CD8-positive, alpha-beta memory T cell (primary cell): ENCODE measurements at regions not wholly inside any gene's neighbourhood (a gene's known extent, or its start where the extent isn't known, plus 50 kb on each side); places are given as distances from the start of the nearest gene placed in this dataset.

Experiments used
- CTCF ChIA-PET: fragments of 350-600 bp; sonication (Branson Sonifier 250); formaldehyde crosslinking; loops from one replicate; lab custom pipeline; 2021; ENCODE audit warnings: antibody characterized with exemption; lab: Charles Lee
- POLR2A ChIA-PET: fragments of 350-600 bp; sonication (Branson Sonifier 250); formaldehyde crosslinking; loops from one replicate; lab custom pipeline; 2021; ENCODE audit warnings: antibody characterized with exemption; lab: Charles Lee
- DNase-seq, 5 donors: peaks; one replicate each; pipeline versions ENCODE4 v3.0.0 to v3.0.0-alpha.2; 2020 to 2022; ENCODE audit warnings: mixed read lengths in 1 of 5
- H3K27ac ChIP-seq: one replicate; pipeline ENCODE4 v1.7.0; 2013; ENCODE audit warnings: low read depth, mild to moderate bottlenecking, low read length, moderate library complexity
- H3K27me3 ChIP-seq: 2 replicates; pipeline ENCODE4 v1.7.0; 2013; ENCODE audit warnings: low read length, mild to moderate bottlenecking; ENCODE audit not compliant: insufficient read depth, poor library complexity, severe bottlenecking
- H3K36me3 ChIP-seq: 2 replicates; pipeline ENCODE4 v1.7.0; 2013; ENCODE audit warnings: mild to moderate bottlenecking, low read length, moderate library complexity; ENCODE audit not compliant: insufficient read depth
- H3K4me1 ChIP-seq: 2 replicates; pipeline ENCODE4 v1.7.0; 2013; ENCODE audit warnings: mild to moderate bottlenecking, low read length, moderate library complexity; ENCODE audit not compliant: insufficient read depth
- H3K4me3 ChIP-seq: 2 replicates; pipeline ENCODE4 v1.7.0; 2013; ENCODE audit warnings: mild to moderate bottlenecking, low read length
- H3K9me3 ChIP-seq: 2 replicates; pipeline ENCODE4 v1.7.0; 2013; ENCODE audit warnings: mild to moderate bottlenecking, low read length
- H3K27ac Mint-ChIP-seq, 8 donors: one replicate each; pipeline ENCODE4 v1.8.0; 2020 to 2021; ENCODE audit warnings: mixed read lengths in 8 of 8, mild to moderate bottlenecking in 6 of 8, inconsistent platforms in 3 of 8, moderate library complexity in 3 of 8
- H3K27me3 Mint-ChIP-seq, 2 donors: one replicate each; pipeline ENCODE4 v1.8.0; 2020 to 2021; ENCODE audit warnings: mixed read lengths in 2 of 2, mild to moderate bottlenecking in 1 of 2, moderate library complexity in 1 of 2
- H3K36me3 Mint-ChIP-seq, 3 donors: one replicate each; pipeline ENCODE4 v1.8.0; 2020 to 2021; ENCODE audit warnings: mixed read lengths in 3 of 3, inconsistent platforms in 1 of 3, mild to moderate bottlenecking in 1 of 3
- H3K4me1 Mint-ChIP-seq, 3 donors: one replicate each; pipeline ENCODE4 v1.8.0; 2020 to 2021; ENCODE audit warnings: mixed read lengths in 3 of 3, inconsistent platforms in 1 of 3, mild to moderate bottlenecking in 1 of 3
- H3K4me3 Mint-ChIP-seq, 7 donors: one replicate each; pipeline ENCODE4 v1.8.0; 2020 to 2021; ENCODE audit warnings: mixed read lengths in 7 of 7, mild to moderate bottlenecking in 6 of 7, moderate library complexity in 4 of 7, inconsistent platforms in 2 of 7
- H3K9me3 Mint-ChIP-seq, 5 donors: one replicate each; pipeline ENCODE4 v1.8.0; 2020 to 2022; ENCODE audit warnings: mixed read lengths in 5 of 5, mild to moderate bottlenecking in 3 of 5, moderate library complexity in 2 of 5, inconsistent platforms in 1 of 5

DNA sequence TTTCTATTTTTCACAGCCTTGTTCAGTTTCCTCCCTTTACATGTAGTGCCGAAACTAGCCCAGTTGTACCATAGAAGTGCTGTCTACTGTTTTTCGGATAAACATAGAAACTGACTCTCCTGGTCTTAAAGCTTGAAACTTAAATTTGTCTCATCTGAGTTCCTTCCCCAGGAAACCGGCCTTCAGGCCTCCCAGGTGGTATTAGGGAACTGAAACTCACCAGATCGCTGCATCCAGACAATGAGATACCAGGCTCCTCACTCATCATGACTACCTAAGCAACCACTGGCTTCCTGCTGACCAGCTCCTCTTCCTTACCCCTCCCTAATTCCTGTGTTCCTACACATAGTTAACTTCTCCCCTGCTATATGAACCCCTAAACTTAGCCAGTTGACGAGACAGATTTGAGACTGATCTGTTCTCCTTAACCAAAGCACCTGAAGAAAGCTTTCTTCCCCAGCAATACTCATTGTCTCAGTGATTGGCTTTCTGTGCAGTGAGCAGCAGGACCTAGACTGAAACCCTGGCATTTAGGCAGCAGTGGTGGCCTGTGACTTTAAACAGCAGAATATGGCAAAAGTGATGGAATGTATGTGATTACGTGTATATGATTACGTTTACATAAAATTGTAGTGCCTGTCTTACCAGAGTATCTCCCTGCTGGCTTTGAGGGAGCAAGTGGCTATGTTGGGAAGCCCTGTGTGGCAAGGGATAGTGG lies 959.1 kb upstream of the LCORL start:
- Mint-ChIP-seq H3K4me1 (no peaks in the 10 kb centered on the region), H3K4me3 (no peak overlapping the region), H3K27me3 (no peaks in the 10 kb centered on the region), H3K36me3 (no peaks in the 10 kb centered on the region), H3K27ac (no peak overlapping the region), H3K9me3 (peaks cover 0 to 14% (median 10%) of the 10 kb centered on the region in 5 donors)
- Histone ChIP-seq H3K27me3 (no peaks in the 10 kb centered on the region), H3K36me3 (no peaks in the 10 kb centered on the region), H3K27ac (no peak overlapping the region), H3K9me3 (no peaks in the 10 kb centered on the region), H3K4me3 (no peak overlapping the region), H3K4me1 (no peaks in the 10 kb centered on the region)
- ChIA-PET CTCF (no interaction called here), POLR2A (no interaction called here)
- DNase-seq: no peak

DNA sequence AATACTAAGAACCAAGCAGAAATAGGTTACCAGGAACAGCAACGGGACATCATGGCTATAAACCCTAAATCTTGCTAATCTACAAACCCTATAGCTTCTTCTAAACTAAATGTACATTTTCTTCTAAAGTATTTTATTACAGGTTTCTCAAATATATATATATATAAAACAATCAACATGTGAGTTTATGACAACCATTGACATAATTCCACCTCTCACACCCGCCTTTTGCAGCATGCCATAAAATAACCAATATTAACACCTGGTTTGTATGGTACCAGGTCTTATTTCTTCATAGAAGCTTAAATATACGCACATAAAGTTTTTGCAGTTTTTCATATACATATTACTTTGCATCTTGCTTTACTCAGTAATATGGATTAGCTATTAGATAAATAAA lies 955.3 kb upstream of the LCORL start:
- Histone ChIP-seq H3K27me3 (no peaks in the 10 kb centered on the region), H3K4me1 (no peaks in the 10 kb centered on the region), H3K4me3 (no peak overlapping the region), H3K36me3 (no peaks in the 10 kb centered on the region), H3K9me3 (no peaks in the 10 kb centered on the region), H3K27ac (no peak overlapping the region)
- ChIA-PET POLR2A (no interaction called here), CTCF (no interaction called here)
- no peaks in the 10 kb centered on the region for H3K4me1 Mint-ChIP-seq
- no peak for DNase-seq
- H3K36me3 Mint-ChIP-seq: no peaks in the 10 kb centered on the region
- H3K27ac Mint-ChIP-seq: no peak overlapping the region
- H3K9me3 Mint-ChIP-seq: peaks cover 2 to 23% (median 8%) of the 10 kb centered on the region in 5 donors
- no peak overlapping the region for H3K4me3 Mint-ChIP-seq
- H3K27me3 Mint-ChIP-seq: no peaks in the 10 kb centered on the region

DNA sequence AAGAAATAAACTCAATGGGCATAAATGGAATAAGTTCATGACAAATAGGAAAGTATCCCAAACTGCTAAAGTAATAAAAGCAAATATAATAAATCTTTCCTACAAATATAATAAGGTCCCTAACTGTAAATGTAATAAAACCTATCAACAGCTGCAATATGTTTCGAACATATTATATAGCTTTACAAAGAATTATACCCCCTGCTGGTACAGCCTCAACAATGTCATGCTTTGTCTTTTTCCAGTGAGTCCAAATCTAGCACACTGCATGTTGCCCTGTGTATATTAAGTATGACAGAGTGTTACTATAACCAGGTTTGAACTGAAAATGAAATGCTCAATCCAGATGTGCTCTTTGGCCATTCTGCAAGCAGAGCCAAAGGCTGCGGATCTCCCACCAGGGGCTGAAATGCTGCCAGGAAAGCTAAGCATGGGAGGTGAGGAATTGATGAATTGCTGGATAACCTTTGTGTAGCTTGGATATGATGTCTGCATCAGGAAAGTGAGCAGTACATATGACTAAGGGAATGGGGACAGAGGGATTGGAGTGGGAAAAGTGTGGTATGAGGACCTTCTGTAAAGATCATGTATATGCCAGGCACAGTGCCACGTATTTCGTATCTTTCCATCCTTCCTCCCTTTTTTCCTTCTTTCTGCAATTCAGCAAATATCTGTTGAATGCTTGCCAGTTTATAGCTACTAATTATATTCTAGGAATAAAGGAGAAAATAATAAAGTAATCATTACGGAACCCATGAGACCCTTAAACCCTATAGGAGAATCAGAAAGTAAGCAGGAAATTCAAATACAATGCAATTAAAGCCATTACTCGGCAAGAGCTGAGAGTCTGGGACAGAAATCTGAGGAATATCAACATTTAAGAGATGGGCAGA lies 954.6 kb upstream of the LCORL start:
- ChIA-PET POLR2A (no interaction called here), CTCF (no interaction called here)
- peaks cover 2 to 25% (median 9%) of the 10 kb centered on the region in 5 donors for H3K9me3 Mint-ChIP-seq
- no peaks in the 10 kb centered on the region for H3K36me3 Mint-ChIP-seq
- H3K27me3 Mint-ChIP-seq: no peaks in the 10 kb centered on the region
- Histone ChIP-seq H3K27ac (no peak overlapping the region), H3K27me3 (no peaks in the 10 kb centered on the region), H3K4me3 (no peak overlapping the region), H3K36me3 (no peaks in the 10 kb centered on the region), H3K4me1 (no peaks in the 10 kb centered on the region), H3K9me3 (no peaks in the 10 kb centered on the region)
- H3K4me3 Mint-ChIP-seq: no peak overlapping the region
- H3K27ac Mint-ChIP-seq: no peak overlapping the region
- no peaks in the 10 kb centered on the region for H3K4me1 Mint-ChIP-seq
- DNase-seq: no peak

DNA sequence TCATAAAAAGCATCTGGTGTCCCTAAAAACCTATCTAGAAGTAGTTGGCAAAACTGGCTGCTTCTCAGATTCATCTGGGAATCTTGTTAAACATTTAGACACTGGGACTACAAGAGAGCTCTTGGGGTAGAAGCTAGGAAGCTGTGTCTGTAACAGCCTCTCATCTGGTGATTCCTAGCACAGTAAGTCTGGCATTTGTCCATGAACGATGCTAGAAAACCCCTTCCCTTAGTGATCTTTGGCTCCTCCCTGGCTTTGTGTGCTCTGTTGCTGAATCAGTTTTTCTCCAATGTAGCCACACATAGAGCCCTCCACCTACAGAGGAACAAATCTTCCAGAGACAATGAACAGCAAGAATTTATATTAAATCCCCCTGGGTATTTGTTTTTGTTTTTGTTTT lies 951.7 kb upstream of the LCORL start:
- H3K9me3 Mint-ChIP-seq: peaks cover 2 to 31% (median 6%) of the 10 kb centered on the region in 5 donors
- ChIA-PET CTCF (no interaction called here), POLR2A (no interaction called here)
- H3K4me1 Mint-ChIP-seq: no peaks in the 10 kb centered on the region
- DNase-seq: no peak
- Histone ChIP-seq H3K27me3 (no peaks in the 10 kb centered on the region), H3K9me3 (no peaks in the 10 kb centered on the region), H3K36me3 (no peaks in the 10 kb centered on the region), H3K27ac (no peak overlapping the region), H3K4me3 (no peak overlapping the region), H3K4me1 (no peaks in the 10 kb centered on the region)
- H3K4me3 Mint-ChIP-seq: no peak overlapping the region
- no peaks in the 10 kb centered on the region for H3K27me3 Mint-ChIP-seq
- no peak overlapping the region for H3K27ac Mint-ChIP-seq
- no peaks in the 10 kb centered on the region for H3K36me3 Mint-ChIP-seq

DNA sequence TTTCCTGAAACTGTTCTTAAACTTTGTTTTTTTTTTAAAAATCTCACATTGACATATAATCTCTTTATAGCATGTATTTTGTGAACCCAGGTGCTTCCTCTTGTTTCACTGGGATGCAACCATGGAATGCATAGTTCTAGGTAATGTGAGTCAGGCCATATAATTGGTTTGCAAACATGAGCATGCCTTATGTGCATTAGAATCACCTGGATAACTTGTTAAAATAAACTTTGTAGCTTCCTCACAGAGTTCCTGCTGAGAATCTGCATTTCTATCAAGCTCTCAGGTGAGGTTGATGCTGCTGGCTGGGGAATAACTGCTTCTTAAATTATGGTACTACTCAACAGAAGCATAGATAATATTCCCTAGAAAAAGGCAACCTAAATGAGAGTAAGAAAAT lies 940.3 kb upstream of the LCORL start:
- Mint-ChIP-seq H3K4me1 (no peaks in the 10 kb centered on the region), H3K27ac (no peak overlapping the region)

DNA sequence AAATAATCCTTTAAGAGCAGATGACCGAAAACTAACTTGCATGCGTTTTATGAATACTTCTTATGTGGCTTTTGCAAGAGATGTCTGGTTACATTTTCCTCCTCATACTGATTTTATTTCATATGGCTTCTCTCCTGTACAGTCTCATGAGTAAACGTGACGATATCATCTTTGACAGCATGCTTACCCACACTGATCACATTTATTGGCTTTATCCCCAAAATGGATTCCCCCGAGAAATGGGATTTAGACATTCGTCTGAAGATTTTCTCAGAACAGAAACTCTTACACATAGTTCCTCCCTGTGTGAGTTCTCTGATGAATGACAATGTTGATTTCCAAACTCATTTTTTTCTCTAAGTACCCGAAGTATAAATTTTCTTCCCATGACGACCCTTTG lies 939.7 kb upstream of the LCORL start:
- no peaks in the 10 kb centered on the region for H3K36me3 ChIP-seq
- H3K27me3 Mint-ChIP-seq: no peaks in the 10 kb centered on the region
- no peaks in the 10 kb centered on the region for H3K4me1 Mint-ChIP-seq
- no peaks in the 10 kb centered on the region for H3K36me3 Mint-ChIP-seq
- CTCF ChIA-PET: no interaction called here
- no peak overlapping the region for H3K27ac Mint-ChIP-seq
- H3K4me3 Mint-ChIP-seq: no peak overlapping the region
- H3K4me3 ChIP-seq: no peak overlapping the region
- DNase-seq: no peak
- peaks cover 6 to 38% (median 19%) of the 10 kb centered on the region in 5 donors for H3K9me3 Mint-ChIP-seq
- no peak overlapping the region for H3K27ac ChIP-seq
- no peaks in the 10 kb centered on the region for H3K9me3 ChIP-seq
- POLR2A ChIA-PET: no interaction called here
- no peaks in the 10 kb centered on the region for H3K27me3 ChIP-seq
- H3K4me1 ChIP-seq: no peaks in the 10 kb centered on the region

More for the DNA sequence above, 940.3 kb upstream of the LCORL start:
- H3K27ac ChIP-seq: no peak overlapping the region
- no peak overlapping the region for H3K4me3 Mint-ChIP-seq
- DNase-seq: no peak
- H3K4me1 ChIP-seq: no peaks in the 10 kb centered on the region
- no peaks in the 10 kb centered on the region for H3K36me3 ChIP-seq
- no peaks in the 10 kb centered on the region for H3K27me3 Mint-ChIP-seq
- peaks cover 6 to 34% (median 15%) of the 10 kb centered on the region in 5 donors for H3K9me3 Mint-ChIP-seq
- no peaks in the 10 kb centered on the region for H3K36me3 Mint-ChIP-seq
- no peak overlapping the region for H3K4me3 ChIP-seq
- H3K27me3 ChIP-seq: no peaks in the 10 kb centered on the region
- ChIA-PET CTCF (no interaction called here), POLR2A (no interaction called here)
- no peaks in the 10 kb centered on the region for H3K9me3 ChIP-seq

DNA sequence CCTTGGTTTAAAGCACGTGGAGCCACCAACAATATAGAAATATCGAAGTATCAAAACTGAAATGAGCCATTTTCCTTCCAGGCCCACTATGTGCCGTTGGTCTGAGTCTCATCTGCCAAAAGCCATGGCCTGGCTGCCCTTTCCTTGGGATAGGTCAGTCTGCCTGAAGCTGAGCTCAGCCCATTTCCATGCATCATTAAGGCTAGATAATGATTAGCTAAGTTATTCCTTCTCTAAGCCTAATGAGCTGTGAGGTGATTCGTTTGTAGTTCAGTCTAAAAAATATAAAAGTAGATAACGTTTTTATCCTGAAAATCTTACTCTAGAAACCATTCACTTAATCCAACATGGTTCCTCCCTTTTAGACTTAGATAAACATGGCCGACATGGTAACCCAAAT lies 936.2 kb upstream of the LCORL start:
- peaks cover 0 to 2% (median 0%) of the 10 kb centered on the region in 3 donors for H3K36me3 Mint-ChIP-seq
- H3K9me3 ChIP-seq: no peaks in the 10 kb centered on the region
- H3K36me3 ChIP-seq: no peaks in the 10 kb centered on the region
- ChIA-PET POLR2A (no interaction called here), CTCF (no interaction called here)
- H3K9me3 Mint-ChIP-seq: peaks cover 11 to 42% (median 15%) of the 10 kb centered on the region in 5 donors
- no peaks in the 10 kb centered on the region for H3K27me3 Mint-ChIP-seq
- no peak overlapping the region for H3K4me3 ChIP-seq
- no peaks in the 10 kb centered on the region for H3K4me1 Mint-ChIP-seq
- DNase-seq: no peak
- no peak overlapping the region for H3K4me3 Mint-ChIP-seq
- no peaks in the 10 kb centered on the region for H3K4me1 ChIP-seq
- no peak overlapping the region for H3K27ac Mint-ChIP-seq
- no peaks in the 10 kb centered on the region for H3K27me3 ChIP-seq
- H3K27ac ChIP-seq: no peak overlapping the region

DNA sequence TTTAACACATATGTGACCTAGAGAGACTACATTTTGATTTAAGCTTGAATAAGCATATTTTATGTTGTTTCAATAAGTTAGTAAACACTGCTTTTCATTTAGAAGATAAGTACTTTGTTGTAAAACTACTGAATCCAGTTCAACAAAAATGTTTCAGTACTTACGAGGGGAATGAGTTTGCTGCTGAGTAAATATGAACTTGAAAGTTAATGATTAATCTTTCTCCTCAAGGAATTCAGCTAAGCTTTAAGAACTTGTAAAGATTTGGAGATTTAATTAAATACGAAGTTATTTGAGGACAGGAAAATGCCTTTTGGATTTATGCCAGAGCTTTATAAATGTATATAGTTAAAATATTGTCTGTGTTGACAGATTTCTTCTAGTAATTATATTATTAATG lies 933.0 kb upstream of the LCORL start:
- Mint-ChIP-seq H3K9me3 (peaks cover 9 to 33% (median 11%) of the 10 kb centered on the region in 5 donors), H3K4me1 (no peaks in the 10 kb centered on the region), H3K36me3 (peaks cover 0 to 2% (median 0%) of the 10 kb centered on the region in 3 donors), H3K4me3 (no peak overlapping the region), H3K27ac (no peak overlapping the region), H3K27me3 (no peaks in the 10 kb centered on the region)
- CTCF ChIA-PET: no interaction called here
- no peaks in the 10 kb centered on the region for H3K4me1 ChIP-seq
- no peak overlapping the region for H3K27ac ChIP-seq
- no peaks in the 10 kb centered on the region for H3K27me3 ChIP-seq
- H3K9me3 ChIP-seq: no peaks in the 10 kb centered on the region
- no peaks in the 10 kb centered on the region for H3K36me3 ChIP-seq
- no peak overlapping the region for H3K4me3 ChIP-seq
- no peak for DNase-seq
- POLR2A ChIA-PET: no interaction called here
